ENCODE measurements at regions not wholly inside any gene's neighbourhood (a gene's known extent, or its start where the extent isn't known, plus 50 kb on each side); places are given as distances from the start of the nearest gene placed in this dataset.
"Not testable (repeated sequence)": the region's sequence is repeated elsewhere in the genome, so short reads cannot be mapped to it uniquely, and the experiment has no call there.

GRCh38 chr6:93919365-93919764, 500.0 kb upstream of the EPHA7 start:
- no peak for DNase-seq

- no peak for DNase-seq
These were observed 498.9 kb upstream of the EPHA7 start for GRCh38 chr6:93918258-93918657.

- no peak for DNase-seq
These were observed 497.9 kb upstream of the EPHA7 start for GRCh38 chr6:93917216-93917615.

GRCh38 chr6:93916716-93917115, 497.4 kb upstream of the EPHA7 start:
- DNase-seq: no peak

- no peak for DNase-seq
These were observed 496.6 kb upstream of the EPHA7 start for GRCh38 chr6:93915961-93916360.

- no peak for DNase-seq
These were observed 483.2 kb upstream of the EPHA7 start for GRCh38 chr6:93902517-93902916.

GRCh38 chr6:93900142-93900541, 480.8 kb upstream of the EPHA7 start:
- no peak for DNase-seq

- DNase-seq: no peak
These were observed 476.7 kb upstream of the EPHA7 start for GRCh38 chr6:93896081-93896480.

GRCh38 chr6:93894521-93894920, 475.2 kb upstream of the EPHA7 start:
- DNase-seq: no peak

- DNase-seq: no peak
These were observed 470.4 kb upstream of the EPHA7 start for GRCh38 chr6:93889713-93890112.

- no peak for DNase-seq
These were observed 467.1 kb upstream of the EPHA7 start for GRCh38 chr6:93886416-93886815.

- no peak for DNase-seq
These were observed 440.6 kb upstream of the EPHA7 start for GRCh38 chr6:93859971-93860370.

- DNase-seq: no peak
These were observed 438.9 kb upstream of the EPHA7 start for GRCh38 chr6:93858213-93858612.

GRCh38 chr6:93849857-93850256, 430.5 kb upstream of the EPHA7 start:
- DNase-seq: no peak

- DNase-seq: peak; percentile 12
These were observed 428.8 kb upstream of the EPHA7 start for GRCh38 chr6:93848031-93848742.

GRCh38 chr6:93842178-93842577, 422.8 kb upstream of the EPHA7 start:
- no peak for DNase-seq

GRCh38 chr6:93835451-93836145, 416.2 kb upstream of the EPHA7 start:
- DNase-seq: not testable (repeated sequence)

GRCh38 chr6:93835026-93835425, 415.7 kb upstream of the EPHA7 start:
- not testable (repeated sequence) for DNase-seq

- DNase-seq: not testable (repeated sequence)
These were observed 414.0 kb upstream of the EPHA7 start for GRCh38 chr6:93833326-93833725.

GRCh38 chr6:93829757-93830156, 410.4 kb upstream of the EPHA7 start:
- DNase-seq: not testable (repeated sequence)

- no peak for DNase-seq
These were observed 409.6 kb upstream of the EPHA7 start for GRCh38 chr6:93829009-93829408.

GRCh38 chr6:93828553-93828952, 409.2 kb upstream of the EPHA7 start:
- DNase-seq: no peak

- DNase-seq: no peak
These were observed 408.4 kb upstream of the EPHA7 start for GRCh38 chr6:93827728-93828127.

GRCh38 chr6:93825950-93826349, 406.6 kb upstream of the EPHA7 start:
- DNase-seq: no peak

GRCh38 chr6:93823489-93823888, 404.1 kb upstream of the EPHA7 start:
- no peak for DNase-seq

Measured in retina (tissue), 1 donor.